B cell (primary cell): ENCODE measurements at regions not wholly inside any gene's neighbourhood (a gene's known extent, or its start where the extent isn't known, plus 50 kb on each side); places are given as distances from the start of the nearest gene placed in this dataset.

Experiments
- ATAC-seq: fragments of 200-7000 bp; cut with Tn5 transposase; one replicate; pipeline ENCODE4 v1.10.0; 2021; ENCODE audit warnings: low read depth, mild to moderate bottlenecking, moderate number of reproducible peaks, moderate library complexity
- CTCF ChIA-PET: fragments of 350-600 bp; sonication (Branson Sonifier 250); formaldehyde crosslinking; loops from one replicate; lab custom pipeline; 2021; ENCODE audit warnings: antibody characterized with exemption, inconsistent platforms; lab: Charles Lee
- POLR2A ChIA-PET: fragments of 350-600 bp; sonication (Branson Sonifier 250); formaldehyde crosslinking; loops from one replicate; lab custom pipeline; 2021; ENCODE audit warnings: antibody characterized with exemption; lab: Charles Lee
- DNase-seq: peaks from one replicate; pipeline ENCODE4 v3.0.0; 2013
- H2AFZ ChIP-seq: 2 replicates; pipeline ENCODE4 v1.6.1; 2012; ENCODE audit warnings: mild to moderate bottlenecking, low read depth, low read length; ENCODE audit not compliant: insufficient read depth, poor library complexity, severe bottlenecking
- H3K27ac ChIP-seq, 2 donors: 1 replicate in 1 of 2; 2 replicates in 1 of 2; pipeline ENCODE4 v1.5.1; 2012 to 2013; ENCODE audit warnings: low read length in 2 of 2, mild to moderate bottlenecking in 2 of 2, moderate library complexity in 1 of 2
- H3K27me3 ChIP-seq, 4 experiments: fragments of 200-600 bp in 1 of 4; sonication (generic) in 1 of 4; replicated peaks in 1 of 4; 1 replicate in 2 of 4; 2 replicates in 2 of 4; pipeline versions ENCODE4 v1.6.1 to v1.7.0; 2013 to 2016; ENCODE audit warnings: low read length in 3 of 4, mild to moderate bottlenecking in 2 of 4, mixed read lengths in 1 of 4, moderate library complexity in 1 of 4; ENCODE audit not compliant: insufficient read depth in 4 of 4, control insufficient read depth in 3 of 4; ENCODE audit errors: control extremely low read depth in 1 of 4
- H3K36me3 ChIP-seq, 2 experiments: replicated peaks in 1 of 2; 1 replicate in 1 of 2; 2 replicates in 1 of 2; pipeline versions ENCODE4 v1.6.1 to v1.7.1; 2013; ENCODE audit warnings: low read length in 1 of 2; ENCODE audit not compliant: insufficient read depth in 2 of 2, control insufficient read depth in 1 of 2; ENCODE audit errors: control extremely low read depth in 1 of 2, extremely low read depth in 1 of 2
- H3K4me1 ChIP-seq, 2 donors: fragments of 200-600 bp in 1 of 2; sonication (generic) in 1 of 2; 1 replicate in 1 of 2; 2 replicates in 1 of 2; pipeline versions ENCODE4 v1.5.1 to v1.6.1; 2013 to 2017; ENCODE audit warnings: low read length in 2 of 2; ENCODE audit not compliant: control insufficient read depth in 2 of 2, insufficient read depth in 2 of 2
- H3K4me2 ChIP-seq: replicated peaks from 2 replicates; pipeline ENCODE3; 2012; ENCODE audit warnings: mild to moderate bottlenecking, low read depth, low read length; ENCODE audit not compliant: poor library complexity, severe bottlenecking
- H3K4me3 ChIP-seq, 5 experiments: fragments of 200-600 bp in 1 of 5; sonication (generic) in 1 of 5; 1 replicate in 3 of 5; 2 replicates in 2 of 5; pipeline versions ENCODE4 v1.5.1 to v1.7.0; 2011 to 2016; ENCODE audit warnings: low read length in 4 of 5, mild to moderate bottlenecking in 4 of 5, low read depth in 2 of 5, control low read depth in 1 of 5, moderate library complexity in 1 of 5; ENCODE audit not compliant: insufficient read depth in 1 of 5; ENCODE audit errors: control extremely low read depth in 1 of 5, extremely low read depth in 1 of 5
- H3K79me2 ChIP-seq: fragments of 200-600 bp; sonication (generic); one replicate; pipeline ENCODE4 v1.6.0; 2016; ENCODE audit warnings: low read length; ENCODE audit not compliant: control insufficient read depth, insufficient read depth
- H3K9ac ChIP-seq: fragments of 200-600 bp; sonication (generic); 2 replicates; pipeline ENCODE4 v1.6.1; 2017; ENCODE audit warnings: mild to moderate bottlenecking, low read length, moderate library complexity
- H3K9me3 ChIP-seq, 3 donors: one replicate each; pipeline versions ENCODE4 v1.6.1 to v1.7.1; 2013; ENCODE audit warnings: low read length in 2 of 3; ENCODE audit not compliant: control insufficient read depth in 2 of 3, insufficient read depth in 1 of 3; ENCODE audit errors: control extremely low read depth in 1 of 3
- H4K20me1 ChIP-seq: 2 replicates; pipeline ENCODE4 v1.6.0; 2012; ENCODE audit warnings: mild to moderate bottlenecking, low read length; ENCODE audit not compliant: insufficient read depth, control insufficient read depth, poor library complexity, severe bottlenecking
- H3K27ac Mint-ChIP-seq: one replicate; pipeline ENCODE4 v1.8.0; 2021; ENCODE audit warnings: mixed read lengths
- H3K27me3 Mint-ChIP-seq: one replicate; pipeline ENCODE4 v1.8.0; 2021; ENCODE audit warnings: mixed read lengths
- H3K4me1 Mint-ChIP-seq: one replicate; pipeline ENCODE4 v1.8.0; 2021; ENCODE audit warnings: mixed read lengths
- H3K4me3 Mint-ChIP-seq: one replicate; pipeline ENCODE4 v1.8.0; 2021; ENCODE audit warnings: mixed read lengths
- H3K9me3 Mint-ChIP-seq: one replicate; pipeline ENCODE4 v1.8.0; 2022; ENCODE audit warnings: mixed read lengths; ENCODE audit not compliant: insufficient read depth
- CTCF ChIP-seq: fragments of 200-600 bp; IDR thresholded peaks from one replicate; pipeline ENCODE4 v1.8.0; 2022; ENCODE audit warnings: antibody characterized with exemption, mild to moderate bottlenecking
- EZH2 ChIP-seq: IDR thresholded peaks from 2 replicates; pipeline ENCODE4 v1.6.1; 2012; ENCODE audit warnings: borderline replicate concordance, low read depth, mild to moderate bottlenecking, moderate library complexity, low read length; ENCODE audit not compliant: insufficient read depth, poor library complexity, severe bottlenecking
- WGBS: methylation state at CpG from one replicate; pipeline ENCODE4 v1.1.5; 2013; ENCODE audit warnings: missing lambda C conversion rate; ENCODE audit not compliant: insufficient coverage; 5-methylcytosine and 5-hydroxymethylcytosine counted together
- intact Hi-C: fragments of 100-400 bp; cut with micrococcal nuclease; formaldehyde crosslinking; loops from one replicate; pipeline ENCODE4 v1.10.0; 2022

GRCh38 chr1:38336301-38336923, 289.8 kb upstream of the POU3F1 start:
- no peak for TF ChIP-seq CTCF
- no peak for TF ChIP-seq EZH2
- ATAC-seq (no peak), DNase-seq (no peak)
- Mint-ChIP-seq H3K4me1 (peaks cover 5% of the 10 kb centered on the region), H3K27me3 (peaks cover 30% of the 10 kb centered on the region), H3K27ac (no peak overlapping the region), H3K9me3 (peaks cover 3% of the 10 kb centered on the region), H3K4me3 (no peak overlapping the region)
- ChIA-PET POLR2A (no interaction called here), CTCF (no interaction called here)
- Histone ChIP-seq H3K36me3 (no peaks in the 10 kb centered on the region), H3K79me2 (no peaks in the 10 kb centered on the region), H2AFZ (no peak overlapping the region), H3K9ac (no peak overlapping the region), H3K27me3 (peaks cover 0 to 9% (median 1%) of the 10 kb centered on the region in 4 experiments), H4K20me1 (no peaks in the 10 kb centered on the region), H3K4me2 (no peak overlapping the region), H3K4me3 (no peak overlapping the region), H3K4me1 (peaks cover 0 to 3% of the 10 kb centered on the region in 2 donors), H3K27ac (no peak overlapping the region), H3K9me3 (no peaks in the 10 kb centered on the region)
- intact Hi-C loops = no loop called here
- 92% methylated on average over 7 of the region's 8 CpGs for WGBS

GRCh38 chr1:38334930-38335592, 288.5 kb upstream of the POU3F1 start:
- Histone ChIP-seq H3K9me3 (no peaks in the 10 kb centered on the region), H3K36me3 (no peaks in the 10 kb centered on the region), H3K27me3 (peaks cover 0 to 9% (median 1%) of the 10 kb centered on the region in 4 experiments), H3K4me1 (peaks cover 0 to 3% of the 10 kb centered on the region in 2 donors), H4K20me1 (no peaks in the 10 kb centered on the region), H3K4me2 (no peak overlapping the region), H2AFZ (no peak overlapping the region), H3K27ac (no peak overlapping the region), H3K9ac (no peak overlapping the region), H3K79me2 (no peaks in the 10 kb centered on the region), H3K4me3 (no peak overlapping the region)
- CTCF ChIA-PET = no interaction called here
- ATAC-seq = no peak
- Mint-ChIP-seq H3K9me3 (peaks cover 3% of the 10 kb centered on the region), H3K4me3 (no peak overlapping the region), H3K4me1 (peaks cover 5% of the 10 kb centered on the region), H3K27me3 (peaks cover 27% of the 10 kb centered on the region), H3K27ac (no peak overlapping the region)
- WGBS = 47% methylated on average over 5 of the region's 5 CpGs
- intact Hi-C loops = no loop called here
- POLR2A ChIA-PET = no interaction called here
- no peak for TF ChIP-seq EZH2
- no peak for TF ChIP-seq CTCF
- no peak for DNase-seq
